Body of pancreas (tissue), 4 donors: ENCODE measurements at regions not wholly inside any gene's neighbourhood (a gene's known extent, or its start where the extent isn't known, plus 50 kb on each side); places are given as distances from the start of the nearest gene placed in this dataset.

Experiments used
- CTCF ChIP-seq, 7 experiments: fragments of 450-650 bp in 4 of 7; fragments of 200-600 bp in 3 of 7; sonication (generic) in 3 of 7; IDR thresholded peaks; one replicate each; pipeline ENCODE4 v1.5.1; 2016 to 2019; ENCODE audit warnings: antibody characterized with exemption in 7 of 7
- POLR2A ChIP-seq, 3 donors: fragments of 450-650 bp; IDR thresholded peaks; one replicate each; pipeline ENCODE4 v1.6.1; 2016; ENCODE audit warnings: antibody characterized with exemption in 3 of 3, mild to moderate bottlenecking in 2 of 3

DNA sequence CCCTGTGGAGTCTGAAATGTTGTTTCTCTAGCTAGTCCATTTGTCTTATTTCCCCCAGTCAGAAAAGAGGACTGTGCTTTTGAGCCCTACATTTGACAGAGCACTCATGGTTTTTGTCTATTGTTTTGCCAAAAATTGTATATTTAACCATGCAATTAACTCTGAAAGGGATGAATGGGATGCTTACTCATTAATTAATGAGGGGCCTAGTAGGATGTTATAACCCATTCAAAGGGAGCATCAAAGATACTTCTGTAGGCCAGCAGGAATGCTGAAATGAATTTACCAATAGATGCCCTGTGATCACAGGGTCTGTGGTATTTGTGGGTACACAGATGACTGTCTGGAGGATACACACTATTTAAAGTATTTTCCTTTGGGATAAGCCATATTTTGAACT is 147.7 kb downstream of the FCRL5 start:
- TF ChIP-seq CTCF (IDR thresholded peaks at IDR 0.05) (no peak), POLR2A (IDR thresholded peaks at IDR 0.05) (no peak)
